D341Med (cell line): ENCODE measurements at regions not wholly inside any gene's neighbourhood (a gene's known extent, or its start where the extent isn't known, plus 50 kb on each side); places are given as distances from the start of the nearest gene placed in this dataset.
"Not testable (repeated sequence)": the region's sequence is repeated elsewhere in the genome, so short reads cannot be mapped to it uniquely, and the experiment has no call there.

Experiments used
- DNase-seq: peaks from one replicate; pipeline ENCODE4 v3.0.0; 2012; ENCODE audit warnings: low spot score

DNA sequence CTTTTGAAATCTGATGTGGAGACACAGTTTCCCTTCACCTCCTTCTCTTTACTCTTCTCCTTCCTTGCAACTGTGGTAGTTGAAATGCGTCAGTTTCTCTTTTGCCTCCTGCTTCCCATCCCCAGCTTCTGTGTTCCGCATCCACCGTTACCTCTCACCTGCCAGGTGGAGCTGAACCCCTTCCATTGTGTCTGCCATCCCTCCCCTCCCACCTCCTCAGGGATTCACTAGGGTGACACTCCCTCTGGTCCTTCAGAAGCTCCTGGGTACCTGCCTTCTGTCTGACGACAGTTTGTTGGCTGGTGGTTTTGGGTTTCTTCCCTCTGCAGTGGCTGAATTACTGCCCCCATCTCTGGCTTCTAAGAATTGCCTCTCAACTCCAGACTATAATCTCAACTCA is 132.1 kb downstream of the SLC24A2 start:
- no peak for DNase-seq

DNA sequence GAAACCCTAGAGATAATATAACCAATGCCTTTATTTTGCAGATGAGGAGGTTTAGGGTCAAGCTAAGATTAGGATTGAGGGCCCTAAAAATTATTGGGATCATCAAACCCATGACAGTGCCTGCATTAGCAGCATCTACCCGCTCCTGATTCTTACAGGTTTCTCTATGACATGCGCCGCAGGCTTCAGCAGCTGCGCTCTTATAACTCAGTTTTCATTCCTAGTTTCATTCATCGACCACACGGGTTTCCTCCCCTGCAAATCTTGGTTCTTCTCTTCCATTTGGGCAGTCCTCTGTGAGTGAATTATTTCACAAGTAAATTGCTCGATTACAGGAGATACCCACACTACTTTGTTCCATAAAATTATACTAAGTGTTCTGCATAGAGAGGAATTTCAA is 137.2 kb downstream of the SLC24A2 start:
- no peak for DNase-seq

DNA sequence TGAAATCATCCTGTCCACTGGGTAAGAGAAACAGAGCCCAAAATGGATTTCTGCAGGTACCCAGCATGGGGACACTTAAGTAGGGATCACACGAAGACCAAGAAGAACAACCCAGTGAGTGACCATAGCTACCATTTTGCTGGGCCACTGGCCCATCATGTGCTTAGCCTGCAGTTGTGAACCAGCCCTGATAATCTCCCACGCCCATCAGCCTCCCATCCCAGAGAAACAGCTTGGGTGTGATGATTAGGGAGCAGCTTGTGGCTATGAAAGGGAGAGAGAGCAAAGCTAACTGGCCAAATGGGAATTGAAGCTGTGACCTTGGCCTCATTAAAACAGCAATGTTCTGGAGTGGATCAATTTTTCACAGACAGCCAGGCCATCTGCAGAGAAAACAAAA is 138.5 kb downstream of the SLC24A2 start:
- DNase-seq = no peak

DNA sequence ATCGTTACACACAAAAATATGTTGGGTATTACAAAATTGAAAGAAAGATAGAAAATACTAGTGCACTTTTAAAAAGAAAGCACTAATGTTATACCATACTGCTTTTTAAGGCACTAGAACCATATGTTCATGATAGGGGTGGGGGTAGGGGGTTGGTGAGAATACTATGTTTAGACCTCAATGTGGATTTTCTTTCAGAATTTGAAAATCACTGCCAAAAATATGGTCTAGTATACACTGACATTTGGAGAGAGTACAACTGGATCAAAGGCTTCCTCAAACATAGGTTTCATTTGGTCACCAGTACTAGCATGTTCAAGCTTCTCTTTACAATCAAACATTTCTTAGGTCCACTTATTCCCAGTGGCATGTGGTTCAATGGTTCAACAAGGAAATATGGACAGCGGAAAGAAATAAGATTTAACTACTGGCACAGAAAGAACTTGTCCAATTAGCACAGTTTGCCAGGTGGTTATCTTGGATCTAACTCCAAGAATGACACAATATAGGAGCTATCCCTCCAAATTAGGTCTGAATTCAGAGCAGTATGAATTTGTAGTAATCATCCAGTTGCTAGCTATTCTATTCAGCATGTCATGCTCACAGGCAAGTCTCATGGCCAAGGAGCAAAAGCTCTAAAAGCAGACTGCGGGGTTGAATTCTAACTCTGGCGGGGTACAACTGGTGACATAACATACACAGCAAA is 139.3 kb downstream of the SLC24A2 start:
- DNase-seq = no peak

DNA sequence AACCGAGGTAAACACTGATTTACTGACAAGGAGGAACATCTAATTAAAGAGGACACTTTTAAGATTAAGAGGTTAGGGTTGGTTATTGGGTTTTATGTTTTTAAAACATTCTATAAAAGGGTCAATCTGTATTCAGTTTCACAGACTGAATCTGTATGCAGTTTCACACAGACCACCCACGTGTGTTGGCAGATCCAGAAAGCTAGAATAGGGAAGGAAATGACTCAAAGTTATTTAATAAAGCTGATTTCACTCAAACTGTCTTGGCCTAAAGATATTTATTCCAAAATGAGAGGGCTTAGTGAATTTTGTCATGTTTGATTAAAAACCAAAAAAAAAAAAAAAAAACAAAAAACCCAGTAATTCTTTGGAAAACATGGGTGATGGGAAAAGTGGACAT is 140.2 kb downstream of the SLC24A2 start:
- DNase-seq = no peak

DNA sequence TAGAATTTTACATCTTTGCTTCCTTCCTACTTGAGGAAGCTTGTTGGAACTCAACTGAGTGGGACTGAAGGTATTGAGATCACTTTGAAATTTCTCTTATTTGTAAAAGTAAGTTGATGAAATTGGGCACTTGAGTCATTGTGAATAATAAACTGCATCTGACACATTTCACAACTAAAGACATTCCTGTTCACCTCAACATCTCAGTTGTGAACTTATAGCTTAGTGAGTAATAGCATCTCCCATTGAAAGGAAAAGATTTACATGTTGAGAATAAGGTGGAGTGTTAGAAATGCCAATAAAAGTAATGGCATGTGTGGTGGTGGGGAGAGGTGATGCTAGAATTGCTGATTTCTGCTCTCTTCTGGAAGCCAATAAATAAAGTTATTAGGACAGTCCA is 145.0 kb downstream of the SLC24A2 start:
- DNase-seq = no peak

DNA sequence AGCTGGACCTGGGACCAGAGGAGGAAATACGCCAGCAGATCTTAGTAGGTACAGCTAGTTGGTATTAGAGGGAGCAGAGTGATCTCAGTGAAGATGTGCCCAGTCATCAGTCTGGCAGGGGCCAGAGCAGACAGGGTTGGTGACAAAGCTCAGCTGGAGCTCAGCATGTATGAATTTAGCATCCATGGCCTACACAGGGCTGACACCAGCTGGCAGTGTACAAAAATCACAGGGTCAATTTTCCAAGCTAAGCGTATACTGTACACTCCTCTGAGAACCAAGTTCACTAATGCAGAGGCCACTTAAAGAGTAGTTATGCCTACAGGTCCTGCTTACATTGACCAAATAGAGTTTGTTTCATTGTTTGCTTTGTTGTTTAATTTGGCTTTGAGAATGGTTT is 146.6 kb downstream of the SLC24A2 start:
- peak; percentile 51 for DNase-seq

DNA sequence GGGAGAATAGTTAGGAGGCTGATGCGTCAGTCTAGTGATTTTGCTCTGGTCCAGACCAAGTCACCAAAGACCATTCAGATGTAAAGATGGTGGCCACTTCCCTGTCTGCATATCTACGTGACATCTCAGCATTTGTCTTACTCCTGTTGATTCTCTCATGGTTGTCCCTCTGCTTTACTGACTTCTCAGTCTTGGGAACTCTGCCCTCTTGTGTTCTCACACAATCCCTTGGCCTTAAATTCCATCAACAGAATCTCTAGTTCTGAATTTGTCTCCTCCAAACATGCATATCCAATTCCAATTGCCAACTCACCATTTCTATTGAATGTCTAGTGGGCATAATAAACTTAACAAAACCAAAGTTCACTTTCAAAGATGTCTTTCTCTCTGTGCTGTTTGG is 147.8 kb downstream of the SLC24A2 start:
- peak; percentile 33 for DNase-seq

DNA sequence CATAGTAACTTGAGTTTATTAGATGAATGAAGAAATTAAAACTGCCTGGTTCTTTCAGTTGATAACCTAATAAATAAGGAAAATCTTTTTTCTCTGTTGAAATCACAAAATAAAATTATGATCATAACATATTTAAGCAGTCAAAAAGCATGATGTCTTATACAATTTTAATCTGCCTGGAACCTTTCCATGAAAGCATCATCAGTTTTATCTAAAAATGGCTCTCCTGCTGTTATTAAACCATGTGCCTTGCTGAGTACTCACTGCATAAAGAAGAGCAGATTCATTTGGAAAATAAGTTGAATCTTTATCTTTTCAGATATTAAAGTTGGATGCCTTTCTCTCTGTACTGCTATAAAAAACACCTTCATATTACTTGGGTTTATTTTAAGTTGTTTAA is 148.8 kb downstream of the SLC24A2 start:
- no peak for DNase-seq

DNA sequence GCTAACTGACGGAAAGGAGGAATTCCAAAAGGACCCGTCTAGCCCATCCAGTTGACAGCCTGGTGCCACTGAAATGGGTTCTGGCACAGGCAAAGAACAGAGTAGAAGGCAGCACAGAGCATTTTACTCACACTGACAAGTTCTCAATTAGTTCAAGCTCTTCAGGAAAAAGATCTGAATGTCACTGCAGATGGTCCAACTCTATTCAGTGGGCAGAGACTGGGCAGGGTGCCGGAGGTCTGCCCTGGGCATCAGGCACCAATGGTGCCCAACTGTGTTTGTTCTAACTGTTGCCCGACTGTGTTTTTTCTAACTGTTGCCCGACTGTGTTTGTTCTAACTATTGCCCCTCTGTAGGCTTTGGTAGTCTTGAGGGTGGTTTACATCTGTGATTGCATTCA is 151.8 kb downstream of the SLC24A2 start:
- no peak for DNase-seq

DNA sequence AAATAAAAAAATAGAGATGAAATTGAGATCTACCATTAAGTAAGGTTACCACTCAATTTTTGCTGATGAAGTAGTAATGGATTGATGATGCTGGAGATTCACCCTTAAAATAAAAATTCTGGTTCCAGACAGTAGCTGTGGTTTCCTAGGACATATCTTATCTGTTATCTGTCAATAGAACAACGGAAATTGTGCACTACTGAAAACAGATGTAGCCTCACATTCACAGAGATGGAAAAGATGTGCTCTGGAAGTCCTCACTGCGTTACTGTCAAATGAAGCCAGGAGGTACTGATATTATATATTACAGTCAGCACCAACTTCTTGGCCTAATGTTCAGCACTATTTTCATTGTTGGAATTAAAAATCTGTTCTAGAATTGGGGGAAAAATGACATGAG is 154.0 kb downstream of the SLC24A2 start:
- no peak for DNase-seq

DNA sequence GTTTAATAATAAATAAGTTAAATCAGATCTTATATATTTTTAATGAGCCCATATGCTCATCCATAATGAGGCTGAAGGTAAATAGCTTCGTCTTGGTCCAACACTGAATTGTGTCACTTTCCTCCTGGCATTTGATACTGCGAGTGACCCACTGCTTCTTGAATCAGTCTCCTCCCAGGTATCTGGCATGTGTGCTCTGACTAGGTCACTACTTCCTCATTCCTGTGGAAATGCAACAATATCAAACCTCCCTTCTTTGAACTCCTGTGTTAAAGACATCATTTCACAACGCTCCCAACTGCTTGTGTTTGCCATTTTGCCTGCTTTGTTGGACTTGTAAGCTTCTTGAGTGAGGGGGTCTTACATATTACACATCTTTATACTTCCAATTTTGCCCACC is 157.7 kb downstream of the SLC24A2 start:
- DNase-seq = no peak

DNA sequence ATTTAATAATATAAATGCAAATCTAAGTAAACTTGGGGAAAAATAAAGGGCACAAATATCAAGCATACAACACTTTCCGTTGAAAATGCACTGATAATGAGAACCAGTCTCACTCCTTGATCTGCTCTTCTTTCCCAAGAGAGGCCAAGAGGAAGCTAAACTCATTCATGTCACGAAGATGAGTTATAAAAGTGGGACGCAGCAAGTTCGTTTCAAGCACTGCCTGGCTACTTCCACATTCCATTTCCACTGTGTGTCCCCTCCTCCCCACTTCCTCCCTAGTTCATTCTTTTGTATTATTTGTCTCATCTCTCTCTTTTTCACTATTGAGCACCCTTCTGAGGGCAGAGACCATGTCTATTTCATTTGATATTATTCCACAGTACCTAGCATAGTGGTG is 158.1 kb downstream of the SLC24A2 start:
- no peak for DNase-seq

DNA sequence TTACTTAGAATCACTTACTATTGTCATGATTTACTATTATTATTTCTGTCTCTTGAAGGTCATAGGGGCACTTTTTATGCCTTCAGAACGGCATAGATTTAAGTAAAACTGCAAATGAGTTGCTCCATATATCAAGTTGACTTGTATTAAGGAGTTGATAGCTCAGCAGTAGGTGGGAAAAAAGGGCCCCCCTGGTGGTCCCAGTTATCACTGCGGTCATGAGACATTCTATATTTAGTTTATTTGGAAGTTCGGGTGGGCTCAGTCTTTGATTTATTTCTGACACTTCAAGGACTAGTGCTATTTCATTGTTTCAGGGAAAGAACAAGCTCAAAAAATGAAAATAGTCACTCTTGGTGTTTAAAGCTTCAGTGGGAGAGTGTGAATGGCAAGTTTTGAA is 159.3 kb downstream of the SLC24A2 start:
- DNase-seq = peak; percentile 32

DNA sequence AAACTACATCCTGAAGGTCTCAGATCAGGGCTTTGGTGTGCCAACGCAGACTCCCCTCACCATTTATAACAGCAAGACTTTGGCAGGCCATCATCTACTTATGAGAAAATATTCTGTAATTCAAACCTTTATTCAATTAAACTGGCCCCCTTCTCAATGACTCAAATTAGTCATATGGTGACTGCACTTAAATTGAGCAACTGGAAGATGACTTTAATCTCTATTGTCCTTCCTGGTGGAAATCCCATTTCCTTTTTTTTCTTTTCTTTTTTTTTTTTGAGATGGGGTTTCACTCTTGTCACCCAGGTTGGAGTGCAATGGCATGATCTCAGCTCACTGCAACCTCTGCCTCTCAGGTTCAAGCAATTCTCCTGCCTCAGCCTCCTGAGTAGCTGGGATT is 163.4 kb downstream of the SLC24A2 start:
- DNase-seq = not testable (repeated sequence)

DNA sequence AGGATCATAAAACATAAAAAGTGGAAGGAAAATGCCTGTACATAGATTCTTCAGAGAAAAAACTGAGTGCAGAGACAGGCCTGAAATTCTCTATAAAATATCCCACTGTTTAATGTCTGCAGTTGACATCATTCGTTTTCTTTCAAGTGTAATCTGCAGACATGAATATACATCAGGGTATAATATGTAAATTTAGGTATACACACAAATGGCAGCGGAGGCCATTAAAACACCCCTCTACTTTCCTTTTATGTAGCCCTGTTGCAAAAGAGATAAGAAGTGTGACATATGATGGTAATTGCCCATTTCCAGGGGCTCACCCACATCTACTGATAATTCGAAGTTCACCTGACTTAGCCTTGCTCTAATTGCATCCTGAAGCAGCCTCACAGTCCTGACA is 164.3 kb downstream of the SLC24A2 start:
- DNase-seq = no peak

DNA sequence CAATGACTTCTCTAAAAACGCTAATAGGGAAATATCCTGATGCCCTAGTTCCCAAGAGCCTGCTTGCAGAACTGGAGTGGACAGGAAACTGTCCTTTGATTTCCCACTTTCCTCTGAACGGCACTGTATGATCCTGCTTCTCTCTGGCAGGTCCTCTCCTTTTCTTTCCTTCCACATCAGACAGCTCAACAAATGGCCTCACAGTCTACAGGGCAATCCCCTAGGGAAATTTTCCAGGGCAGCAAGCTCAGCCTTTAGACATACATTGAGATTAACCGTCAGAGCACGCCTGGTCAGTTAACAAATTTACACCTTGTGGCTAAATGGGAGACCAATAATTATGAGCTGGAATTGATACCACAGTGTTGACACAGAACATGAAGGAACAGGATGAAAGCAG is 164.9 kb downstream of the SLC24A2 start:
- DNase-seq = no peak

DNA sequence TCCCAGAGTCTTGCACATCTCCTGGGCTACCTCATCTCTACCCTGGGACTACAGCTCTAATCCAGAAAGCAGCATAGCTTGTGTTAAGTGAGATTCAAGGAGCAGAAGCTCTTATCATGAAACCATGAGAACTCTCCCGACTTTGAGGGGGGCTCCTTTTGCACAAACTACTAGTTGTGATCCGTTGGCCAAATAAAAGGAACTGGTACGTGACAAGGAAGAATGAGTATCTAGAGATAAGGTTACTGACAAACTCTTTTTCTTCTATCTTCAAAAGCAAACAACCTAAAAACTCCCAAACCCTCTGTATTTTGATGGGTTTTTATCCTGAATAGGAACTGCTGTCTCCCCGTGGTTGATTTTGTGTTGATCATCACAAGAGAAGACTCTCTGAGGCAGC is 168.5 kb downstream of the SLC24A2 start:
- no peak for DNase-seq

DNA sequence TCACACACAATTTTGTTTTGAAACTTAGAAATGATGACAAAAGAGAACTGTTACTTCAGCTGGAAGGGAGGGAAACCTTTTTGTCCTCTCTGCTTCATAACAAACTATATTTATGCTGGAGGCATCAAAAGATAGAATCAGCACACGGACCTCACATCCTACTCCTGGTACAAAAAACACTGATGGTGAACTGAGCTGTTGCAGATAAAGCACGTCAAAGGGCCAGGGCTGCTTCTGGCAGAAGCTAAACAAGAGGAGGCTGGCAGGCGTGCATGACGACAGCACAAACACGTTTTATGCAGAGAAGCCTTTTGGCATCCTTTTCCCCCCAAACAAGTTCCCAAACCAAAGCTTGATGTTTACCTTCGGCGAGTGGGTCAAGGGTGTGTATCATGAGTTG is 169.6 kb downstream of the SLC24A2 start:
- no peak for DNase-seq

DNA sequence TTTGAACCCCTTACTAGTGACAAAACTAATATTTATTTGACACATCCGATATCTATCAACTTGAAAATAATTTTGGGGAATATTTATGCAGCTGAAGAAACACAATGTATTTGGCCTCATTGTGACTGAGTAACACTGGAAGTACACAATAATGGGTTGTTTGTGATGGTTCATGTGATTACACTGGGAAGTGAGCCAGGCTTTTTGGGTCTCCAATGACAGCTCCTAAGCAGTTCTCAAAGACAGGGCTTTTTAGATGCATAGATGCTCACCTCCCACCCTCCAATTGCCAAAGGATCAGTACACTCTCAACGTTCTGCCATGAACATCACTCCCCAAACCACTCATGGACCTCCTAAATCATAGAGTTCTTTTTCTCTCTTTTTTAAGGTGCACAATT is 170.0 kb downstream of the SLC24A2 start:
- DNase-seq = no peak

DNA sequence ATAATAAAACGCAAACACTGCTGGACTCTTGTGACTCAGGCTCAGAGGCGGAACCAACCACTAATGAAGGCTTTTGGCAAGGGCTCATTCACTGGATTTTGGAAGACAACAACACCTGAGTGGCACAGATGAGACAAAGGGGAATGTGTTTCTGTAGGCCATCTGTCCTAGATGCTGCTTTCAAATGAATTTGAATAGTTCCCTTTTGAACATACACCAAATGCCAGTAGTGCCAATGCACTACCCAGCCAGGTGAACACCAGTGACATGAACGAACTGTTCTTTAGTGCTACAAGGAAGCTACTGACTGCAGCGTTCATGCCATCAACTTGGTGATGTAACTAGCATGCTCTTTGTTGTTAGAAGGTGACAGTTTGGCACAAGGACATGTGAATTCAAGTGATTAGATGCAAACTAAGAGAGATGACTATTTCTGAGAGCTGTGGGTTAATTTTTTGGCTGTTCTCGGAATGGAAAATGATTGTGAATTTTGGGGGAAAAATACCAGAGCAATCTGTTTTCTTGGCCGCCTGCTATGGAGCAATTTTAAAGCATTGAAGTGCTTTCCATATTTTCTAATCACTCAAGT is 173.7 kb downstream of the SLC24A2 start:
- DNase-seq = no peak

DNA sequence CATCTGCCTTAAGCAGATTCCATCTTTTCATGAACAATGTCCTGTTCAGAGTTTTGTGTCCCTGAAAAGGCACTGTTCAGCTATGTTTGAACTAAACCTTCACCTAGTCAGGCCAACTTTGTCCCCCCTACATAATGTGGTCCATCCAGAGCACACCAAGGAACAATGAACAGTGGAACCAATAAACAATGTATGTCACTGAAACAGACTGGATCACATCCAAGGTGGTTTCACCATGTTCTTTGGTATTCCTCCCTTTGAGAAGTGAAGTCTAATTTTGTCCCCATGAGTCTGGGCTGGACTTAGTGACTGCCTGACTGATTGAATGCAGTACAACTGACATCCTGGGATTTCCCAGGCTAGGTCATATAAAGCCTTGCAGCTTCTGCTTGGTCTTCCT is 174.5 kb downstream of the SLC24A2 start:
- no peak for DNase-seq

DNA sequence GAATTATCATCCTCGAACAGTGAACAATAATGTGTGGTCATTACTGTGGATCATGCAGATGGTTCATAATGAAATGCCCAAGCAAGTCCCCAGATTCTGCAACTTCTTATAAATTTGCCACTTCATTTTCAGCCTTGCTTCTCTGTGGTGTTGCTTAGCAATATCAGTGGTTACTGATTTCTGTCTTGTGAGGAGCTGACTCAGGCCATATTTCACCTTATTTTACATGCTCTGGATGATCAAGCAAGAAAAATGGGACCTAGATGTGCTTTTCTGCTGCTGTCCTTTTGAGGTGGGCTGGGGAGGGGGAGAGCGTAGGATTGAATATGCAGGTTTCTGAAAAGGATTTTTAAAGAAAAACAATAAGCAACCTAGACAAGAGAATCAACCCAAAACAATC is 188.3 kb downstream of the SLC24A2 start:
- no peak for DNase-seq

DNA sequence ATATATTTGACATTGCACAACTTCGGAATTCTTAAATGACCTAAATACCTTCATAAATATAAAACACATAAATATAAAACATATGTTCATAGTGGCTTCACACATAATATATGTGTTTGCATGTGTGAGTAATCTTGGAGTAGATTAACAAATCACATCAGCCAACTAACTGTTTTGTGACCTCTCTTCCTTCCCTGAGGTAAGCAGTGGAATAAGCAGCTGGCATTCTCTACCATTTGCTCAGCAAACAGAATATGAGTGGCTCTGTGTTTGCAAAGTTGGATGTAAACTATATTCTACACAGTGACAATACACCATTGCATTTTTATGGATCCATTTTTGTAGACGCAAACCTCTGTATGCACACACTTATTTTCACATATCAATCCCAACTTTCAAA is 189.9 kb downstream of the ACER2 start:
- DNase-seq = no peak
